GM18505 (cell line): ENCODE measurements at regions not wholly inside any gene's neighbourhood (a gene's known extent, or its start where the extent isn't known, plus 50 kb on each side); places are given as distances from the start of the nearest gene placed in this dataset.

Experiments
- ATAC-seq: cut with Tn5 transposase; IDR thresholded peaks from one replicate; pipeline ENCODE4 v1.9.1; 2021; ENCODE audit not compliant: unreplicated experiment
- POLR2A ChIP-seq: IDR thresholded peaks from 4 replicates; pipeline ENCODE4 v1.6.1; 2011; ENCODE audit warnings: borderline replicate concordance; ENCODE audit not compliant: insufficient read depth, insufficient read length; ENCODE audit errors: extremely low read depth

- ATAC-seq: no peak
- no peak for TF ChIP-seq POLR2A
Observed at GRCh38 chrX:13110433-13111324, 66.3 kb upstream of the FAM9C start.

GRCh38 chrX:13109817-13110216 is 65.4 kb upstream of the FAM9C start:
- TF ChIP-seq POLR2A: no peak
- no peak for ATAC-seq

- no peak for TF ChIP-seq POLR2A
- no peak for ATAC-seq
Observed at GRCh38 chrX:13103914-13104274, 59.5 kb upstream of the FAM9C start.

DNA sequence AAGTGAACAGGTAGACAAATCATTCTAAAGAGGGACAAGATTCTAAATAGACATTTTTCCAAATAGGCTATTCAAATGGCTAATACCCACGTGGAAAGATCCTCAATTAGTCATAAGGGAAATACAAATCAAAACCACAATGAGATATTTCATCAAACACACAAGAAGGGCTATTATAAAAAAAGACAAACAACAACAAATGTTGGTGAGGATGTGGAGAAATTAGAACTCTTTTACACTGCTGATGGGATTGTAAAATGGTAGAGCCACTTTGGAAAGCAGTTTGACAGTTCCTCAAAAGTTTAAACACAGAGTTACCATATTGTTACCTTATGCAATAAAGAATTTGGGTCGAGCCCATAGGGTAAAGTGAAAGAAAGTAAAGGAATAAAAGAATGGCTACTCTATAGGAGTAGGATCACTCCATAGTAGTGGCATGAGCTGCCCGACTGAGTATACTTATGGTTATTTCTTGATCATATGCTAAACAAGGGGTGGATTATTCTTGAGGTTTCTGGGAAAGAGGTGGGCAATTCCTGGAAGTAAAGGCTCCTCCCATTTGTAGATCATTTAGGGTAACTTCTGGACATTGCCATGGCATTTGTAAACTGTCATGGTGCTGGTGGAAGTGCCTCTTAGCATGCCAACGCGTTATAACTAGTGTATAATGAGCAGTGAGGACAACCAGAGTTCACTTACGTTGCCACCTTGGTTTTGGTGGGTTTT is 58.9 kb upstream of the FAM9C start:
- TF ChIP-seq POLR2A: no peak
- no peak for ATAC-seq

- no peak for ATAC-seq
- no peak for TF ChIP-seq POLR2A
Observed at GRCh38 chrX:13102636-13103035, 58.2 kb upstream of the FAM9C start.

DNA sequence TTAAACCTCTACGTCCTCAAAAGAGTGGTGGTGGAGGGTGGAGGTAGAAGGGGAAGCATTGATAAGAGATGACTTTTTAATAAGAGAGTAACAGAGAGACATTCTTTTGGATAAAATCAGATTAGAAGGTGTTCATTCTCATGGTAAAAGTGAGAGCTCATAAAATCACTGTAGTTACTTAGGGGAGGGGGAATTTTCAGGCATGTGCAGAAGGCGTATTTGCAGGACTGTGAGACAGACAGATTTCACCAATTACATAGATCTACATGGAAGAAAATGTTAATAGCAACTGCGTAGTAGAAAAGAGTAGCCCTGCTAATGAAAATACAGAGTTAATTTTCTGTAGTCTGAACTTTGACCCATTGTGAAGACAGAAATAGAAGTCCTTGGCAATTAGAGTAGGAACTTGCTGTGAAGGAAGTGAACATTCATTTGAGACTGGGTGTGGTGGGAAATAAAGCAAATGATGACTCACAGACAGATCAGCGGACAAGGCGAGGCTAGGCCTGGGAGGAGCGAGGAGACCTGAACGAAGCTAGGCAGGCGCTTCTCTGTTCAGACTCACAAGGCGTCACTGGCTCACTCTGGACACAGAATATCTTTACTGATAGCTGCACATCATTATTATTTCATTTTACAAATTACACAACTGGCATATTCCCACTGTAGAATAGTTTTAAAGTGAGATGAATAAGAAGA is 57.2 kb upstream of the FAM9C start:
- no peak for TF ChIP-seq POLR2A
- ATAC-seq: no peak

DNA sequence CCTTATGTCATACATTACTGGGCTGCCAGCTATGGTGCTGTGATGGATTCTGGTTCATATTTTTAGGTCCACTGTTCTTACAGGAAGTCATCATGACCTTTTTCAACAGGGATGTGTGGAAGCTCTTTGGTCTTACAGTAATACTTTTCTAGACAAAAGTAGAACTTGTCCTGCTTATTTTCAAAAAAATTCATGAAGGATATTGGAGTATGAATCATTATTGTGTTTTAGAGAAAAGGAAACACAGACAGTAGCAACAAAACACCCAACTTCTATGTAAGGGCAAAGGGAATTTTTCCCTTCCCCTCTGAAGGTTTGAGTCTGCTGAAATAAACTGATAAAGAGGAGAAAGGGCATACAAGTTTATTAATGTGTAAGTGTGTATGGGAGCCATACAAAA is 54.7 kb upstream of the FAM9C start:
- no peak for TF ChIP-seq POLR2A
- ATAC-seq: no peak

GRCh38 chrX:13096728-13097127 is 52.3 kb upstream of the FAM9C start:
- no peak for ATAC-seq
- no peak for TF ChIP-seq POLR2A

GRCh38 chrX:13094828-13095341 is 50.5 kb upstream of the FAM9C start:
- TF ChIP-seq POLR2A: no peak
- no peak for ATAC-seq

DNA sequence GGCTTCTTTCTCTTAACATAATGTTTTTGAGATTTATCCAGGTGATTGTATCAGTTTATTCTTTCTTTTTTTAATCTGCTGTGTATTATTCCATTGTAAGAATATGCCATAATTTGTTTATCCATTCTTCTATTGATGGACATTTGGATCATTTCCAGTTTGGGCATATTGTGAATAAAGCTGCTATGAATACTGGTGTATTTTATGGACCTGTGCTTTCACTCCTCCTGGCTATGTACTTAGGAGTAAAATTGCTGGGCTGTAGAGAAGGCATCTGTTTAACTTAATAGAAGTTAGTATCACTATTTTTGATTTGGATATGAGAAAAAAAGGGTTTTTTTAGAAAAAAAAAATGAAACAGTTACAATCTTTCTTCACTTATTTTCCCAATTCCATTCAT is 50.0 kb upstream of the FAM9C start:
- TF ChIP-seq POLR2A: no peak
- ATAC-seq: no peak
